ENCODE measurements at regions not wholly inside any gene's neighbourhood (a gene's known extent, or its start where the extent isn't known, plus 50 kb on each side); places are given as distances from the start of the nearest gene placed in this dataset.
"Not testable (repeated sequence)": the region's sequence is repeated elsewhere in the genome, so short reads cannot be mapped to it uniquely, and the experiment has no call there.

- Mint-ChIP-seq H3K9me3 (no peaks in the 10 kb centered on the region), H3K36me3 (peaks cover 0 to under 1% of the 10 kb centered on the region in 2 donors), H3K27ac (no peak overlapping the region)
- no peak for ATAC-seq
- DNase-seq (ENCODE audit: low spot score in 2 of 2): no peak
Measured at GRCh38 chr3:4250064-4250463, 53.1 kb upstream of the SETMAR start.

- no peak for DNase-seq (ENCODE audit: low spot score in 2 of 2)
- no peak overlapping the region for H3K27ac Mint-ChIP-seq
Measured at GRCh38 chr3:4251412-4251811, 51.8 kb upstream of the SETMAR start.

GRCh38 chr3:4253072-4253832 lies 49.9 kb upstream of the SETMAR start:
- H3K9me3 Mint-ChIP-seq; ATAC-seq; H3K36me3 Mint-ChIP-seq; DNase-seq (ENCODE audit: low spot score in 2 of 2); H3K27ac Mint-ChIP-seq: not testable (repeated sequence)

More at GRCh38 chr3:4251412-4251811, 51.8 kb upstream of the SETMAR start:
- H3K36me3 Mint-ChIP-seq: no peaks in the 10 kb centered on the region
- ATAC-seq: peak in 1 of 2 donors; percentile 82
- H3K9me3 Mint-ChIP-seq: no peaks in the 10 kb centered on the region

Data from activated naive CD4-positive, alpha-beta T cell treated with anti-CD3 and anti-CD28 coated beads, Interleukin-2, amount 50 U/mL, for 72 hours (primary cell).